Stimulated activated CD8-positive, alpha-beta memory T cell treated with anti-CD3 and anti-CD28 coated beads, Interleukin-7, amount 100 ng/mL, for 1 hour (primary cell): ENCODE measurements at regions not wholly inside any gene's neighbourhood (a gene's known extent, or its start where the extent isn't known, plus 50 kb on each side); places are given as distances from the start of the nearest gene placed in this dataset.

Experiments used
- DNase-seq, 2 donors: peaks; one replicate each; pipeline ENCODE4 v3.0.0-alpha.2; 2020; ENCODE audit warnings: low read depth in 2 of 2

- no peak for DNase-seq
Measured at GRCh38 chr16:6144463-6144862, 1046.9 kb upstream of the EEF2KMT start.

DNA sequence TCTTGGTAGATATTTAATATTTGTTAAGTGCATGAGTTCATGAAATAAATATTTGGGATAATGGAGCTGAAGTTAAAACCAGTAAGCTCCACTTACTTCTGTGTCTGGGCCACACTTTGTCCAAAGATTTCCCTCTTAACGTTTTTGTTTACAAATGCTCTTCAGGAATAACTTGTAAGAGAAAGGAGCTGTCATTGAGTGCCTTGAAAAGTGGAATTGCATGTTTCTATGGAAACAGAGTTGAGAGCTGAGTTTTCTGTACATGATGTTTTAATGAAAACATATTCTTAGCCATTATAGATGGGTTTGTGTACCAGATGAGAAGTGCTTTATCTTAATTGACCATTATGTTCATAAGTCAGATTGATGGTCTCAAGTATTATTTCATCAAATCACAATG, 1045.4 kb upstream of the EEF2KMT start:
- no peak for DNase-seq

- DNase-seq: no peak
Measured at GRCh38 chr16:6133009-6133557, 1035.5 kb upstream of the EEF2KMT start.

DNA sequence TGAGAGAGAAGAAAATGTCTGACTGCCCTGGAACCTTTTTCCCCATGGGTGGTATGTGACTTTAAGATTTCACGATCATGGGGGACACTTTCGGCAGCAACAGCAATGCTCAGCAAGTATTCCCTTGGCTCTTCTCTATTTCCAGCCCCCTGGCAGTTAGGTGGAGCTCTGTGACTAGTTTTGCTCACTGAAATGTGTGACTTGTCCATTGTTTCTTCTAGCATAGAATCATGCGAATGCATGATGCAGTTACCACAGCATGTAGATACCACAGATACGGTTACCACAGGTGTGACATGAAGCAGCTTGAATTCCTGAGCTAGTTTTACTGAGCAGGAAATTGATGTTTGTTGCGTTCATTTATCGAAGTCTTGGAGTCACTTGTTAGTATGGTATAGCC, 1034.5 kb upstream of the EEF2KMT start:
- no peak for DNase-seq

DNA sequence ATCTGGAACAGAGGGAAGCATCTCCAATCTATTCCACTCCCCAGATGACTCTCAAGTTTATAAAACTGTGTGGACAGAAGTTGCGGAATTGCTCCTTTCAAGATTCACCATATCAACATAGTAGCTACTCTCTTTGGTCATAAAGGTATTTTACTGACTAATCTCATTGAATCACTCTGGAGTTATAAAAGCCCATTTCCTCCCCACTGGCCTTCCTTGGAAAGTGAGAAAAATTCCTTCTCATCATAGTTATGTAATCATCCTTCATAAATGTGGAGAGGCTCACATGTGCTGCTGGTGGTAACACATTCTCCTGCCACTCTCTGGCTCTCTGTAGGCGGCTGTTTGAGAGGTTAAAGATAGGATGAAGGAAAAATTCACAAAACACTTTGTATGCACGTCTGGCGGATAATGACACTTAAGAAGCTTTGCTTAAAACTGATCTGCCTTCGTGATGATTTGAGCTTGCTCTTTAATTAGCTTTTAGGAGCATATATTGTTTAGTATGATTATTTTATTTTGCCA, 1034.0 kb upstream of the EEF2KMT start:
- no peak for DNase-seq

DNA sequence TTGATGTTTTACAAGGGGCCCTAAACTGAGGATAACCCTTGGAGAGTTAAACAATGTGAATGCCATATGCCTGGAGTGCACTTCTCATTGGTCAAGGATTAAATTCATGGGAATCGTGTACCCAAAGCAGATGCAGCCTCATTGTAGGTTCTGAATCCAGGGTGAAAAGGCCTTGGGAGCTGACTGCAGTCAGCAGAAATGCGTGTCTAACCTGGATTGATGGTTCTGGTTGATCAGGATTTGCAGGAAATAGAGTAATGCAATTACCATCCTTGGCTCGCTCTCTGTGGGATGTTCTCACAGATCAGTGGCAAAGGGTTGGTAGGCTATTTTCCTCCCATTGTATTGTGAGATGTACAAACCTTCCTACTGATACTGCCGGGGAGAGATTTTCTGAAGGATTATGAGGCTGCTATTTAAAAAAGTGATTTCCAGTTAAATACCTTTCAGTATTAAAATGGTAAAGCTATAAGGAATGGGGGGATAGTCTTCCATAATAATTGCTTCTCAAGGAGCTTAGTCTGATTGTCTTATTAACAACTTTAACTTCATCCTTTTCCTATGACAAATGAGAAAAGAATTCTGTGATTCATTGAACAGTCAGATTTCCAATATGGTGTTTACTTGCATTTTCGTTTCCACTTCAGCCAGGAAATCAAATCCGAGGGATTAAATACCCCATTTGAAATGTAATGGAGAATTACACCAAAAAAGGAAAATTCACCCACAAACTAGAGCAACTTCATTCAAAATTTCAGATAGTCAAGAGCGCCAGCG, 1028.1 kb upstream of the EEF2KMT start:
- DNase-seq: no peak

DNA sequence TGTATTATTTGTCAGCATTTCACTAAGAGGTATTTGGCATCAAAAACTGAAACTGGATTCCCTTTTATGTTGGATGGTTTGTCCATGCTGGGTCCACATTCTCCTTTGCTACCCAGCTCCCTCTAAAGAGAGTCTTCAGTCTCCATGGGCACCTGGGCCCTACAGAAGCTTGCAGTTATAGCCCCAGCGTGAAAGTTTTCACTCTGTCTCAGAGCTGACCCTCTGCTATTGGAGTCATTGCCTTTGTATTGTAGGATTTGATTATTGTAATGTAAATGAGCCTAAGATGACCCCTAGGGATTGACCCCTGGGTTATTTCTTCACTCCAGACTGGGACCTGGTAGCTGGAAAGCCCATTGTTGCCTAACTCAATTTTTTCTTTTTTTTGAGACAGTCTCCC, 1026.5 kb upstream of the EEF2KMT start:
- DNase-seq: no peak

DNA sequence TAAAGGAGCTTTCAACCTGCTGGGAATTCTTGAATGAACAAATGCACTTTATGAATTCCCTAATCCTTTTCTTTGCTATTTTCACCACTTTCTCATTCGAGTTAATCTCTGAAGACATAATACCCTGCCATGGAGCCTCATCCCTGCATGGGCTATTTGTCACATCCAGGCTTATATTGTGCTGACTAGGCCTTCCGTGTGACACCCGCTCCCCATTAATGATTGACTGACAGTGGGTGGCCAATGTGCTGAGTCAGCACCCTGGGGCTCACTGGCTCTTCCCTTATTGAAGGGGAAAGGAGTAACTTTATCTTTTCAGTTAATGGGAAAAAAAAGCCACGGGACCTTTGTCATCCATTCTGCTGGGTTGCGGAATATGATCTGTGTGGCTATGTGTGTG, 1024.8 kb upstream of the EEF2KMT start:
- no peak for DNase-seq

DNA sequence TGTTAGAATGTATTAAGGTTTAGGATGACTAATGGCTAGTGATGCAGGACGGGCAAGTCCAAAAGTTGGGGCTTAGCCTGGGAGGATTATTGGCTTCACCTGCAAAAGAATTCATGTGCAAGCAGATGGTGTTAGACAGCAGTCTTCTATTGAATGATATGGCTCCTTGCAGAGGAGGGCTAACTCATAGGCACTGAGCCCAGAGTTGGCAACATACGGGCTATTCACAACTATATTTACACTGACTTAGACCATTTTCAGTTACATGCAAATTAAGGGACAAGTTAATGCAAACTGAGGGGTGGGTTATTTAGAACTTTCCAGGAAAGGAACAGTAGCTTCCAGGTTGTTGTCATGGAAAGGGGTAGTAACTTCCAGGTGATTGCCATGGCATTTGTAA, 1017.1 kb upstream of the EEF2KMT start:
- no peak for DNase-seq

DNA sequence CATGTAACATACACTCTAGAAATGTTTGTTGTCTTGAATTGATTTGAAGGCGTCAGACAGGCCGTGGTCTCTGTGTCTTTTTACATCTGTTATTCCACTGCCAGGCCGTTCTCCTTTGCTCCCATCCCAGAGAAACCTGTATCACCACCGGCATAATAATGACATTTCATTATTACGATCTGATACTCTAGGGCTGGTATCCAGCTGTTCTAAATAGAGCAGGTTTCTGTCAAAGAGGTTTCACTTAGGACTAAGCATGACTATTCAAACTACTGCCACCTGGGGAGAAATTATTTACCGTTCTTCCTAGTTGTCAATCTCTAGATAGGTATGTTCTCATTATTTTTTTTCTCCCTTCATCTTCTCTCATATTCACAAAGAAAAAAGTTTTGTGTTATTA, 1016.2 kb upstream of the EEF2KMT start:
- DNase-seq: no peak

- no peak for DNase-seq
Measured at GRCh38 chr16:6112700-6113099, 1015.1 kb upstream of the EEF2KMT start.

GRCh38 chr16:6111390-6111789, 1013.8 kb upstream of the EEF2KMT start:
- DNase-seq: no peak

DNA sequence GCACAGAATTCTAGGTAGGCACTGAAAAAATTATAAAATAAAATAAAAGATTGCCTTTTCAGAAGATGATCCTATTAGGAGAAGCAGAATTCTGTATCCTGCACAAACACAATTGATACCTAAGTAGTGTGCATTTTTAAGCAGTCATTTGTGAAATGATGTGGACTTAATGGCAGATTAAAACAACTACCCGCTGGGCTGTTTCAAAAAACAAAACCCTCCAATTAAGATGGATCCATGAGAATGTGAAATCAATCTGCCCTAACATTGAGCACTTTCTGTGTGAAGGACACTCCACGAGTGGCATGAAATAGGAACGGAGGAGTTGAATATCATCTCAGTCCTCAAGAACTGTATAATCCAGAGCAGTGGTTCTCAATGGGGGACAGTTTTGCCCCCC, 1012.8 kb upstream of the EEF2KMT start:
- no peak for DNase-seq

GRCh38 chr16:6106061-6106460, 1008.5 kb upstream of the EEF2KMT start:
- DNase-seq: no peak

- no peak for DNase-seq
Measured at GRCh38 chr16:6105115-6105514, 1007.5 kb upstream of the EEF2KMT start.

DNA sequence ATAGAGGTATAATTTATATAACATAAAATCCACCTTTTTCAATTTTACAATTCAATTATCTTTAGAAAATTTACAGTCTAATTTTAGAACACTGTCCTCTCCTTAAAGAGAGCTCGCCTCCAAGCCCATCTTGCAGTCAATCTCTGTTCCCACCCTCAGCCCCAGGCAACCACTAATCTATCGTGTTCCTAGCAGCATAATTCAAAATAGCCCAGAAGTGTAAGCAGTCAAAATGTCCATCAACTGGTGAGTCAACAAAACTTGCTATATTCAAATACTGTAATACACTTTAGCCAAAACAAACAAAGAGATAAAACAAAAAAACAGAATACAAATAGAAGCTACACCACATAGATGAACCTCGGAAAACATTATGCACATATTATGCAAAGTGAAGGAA, 1006.8 kb upstream of the EEF2KMT start:
- no peak for DNase-seq

- no peak for DNase-seq
Measured at GRCh38 chr16:6103561-6103960, 1006.0 kb upstream of the EEF2KMT start.

DNA sequence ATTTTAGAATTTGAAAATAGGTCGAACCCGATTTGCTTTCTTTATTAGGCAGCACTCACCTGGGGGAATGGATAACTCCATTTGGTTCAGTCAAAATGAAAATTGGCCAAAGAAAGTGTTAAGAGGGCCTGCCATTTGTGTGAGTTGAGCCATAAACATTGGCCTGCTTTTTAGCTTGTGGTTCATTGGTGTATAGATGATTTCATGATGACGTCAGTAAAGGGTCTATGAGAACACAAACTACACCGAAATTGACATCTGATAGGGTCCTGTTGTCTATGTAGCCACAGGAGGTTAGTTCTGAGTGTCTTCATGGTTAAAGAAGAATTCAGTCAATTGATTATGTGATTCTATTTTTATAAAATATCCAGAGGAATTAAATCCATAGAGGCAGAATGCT, 1001.5 kb upstream of the EEF2KMT start:
- no peak for DNase-seq

- no peak for DNase-seq
Measured at GRCh38 chr16:6096931-6097670, 999.5 kb upstream of the EEF2KMT start.

GRCh38 chr16:6095414-6095813, 997.8 kb upstream of the EEF2KMT start:
- no peak for DNase-seq

DNA sequence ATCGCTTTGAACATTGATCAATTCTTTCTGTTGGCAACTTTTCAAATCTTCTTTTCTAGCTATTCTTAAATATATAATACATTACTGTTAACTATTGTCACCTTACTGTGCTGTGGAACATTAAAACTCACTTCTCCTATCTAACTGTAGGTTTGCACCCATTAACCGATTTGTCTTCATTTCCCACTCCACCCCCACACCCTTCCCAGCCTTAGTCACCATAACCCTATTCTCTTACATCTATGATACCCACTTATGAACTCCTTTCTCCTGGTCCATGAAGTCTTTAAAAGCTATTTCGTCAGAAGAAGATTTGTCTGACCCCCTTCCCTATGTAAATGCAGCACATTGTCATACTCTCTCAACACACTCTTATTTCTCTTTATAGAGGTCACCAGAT, 993.4 kb upstream of the EEF2KMT start:
- DNase-seq: no peak

- DNase-seq: no peak
Measured at GRCh38 chr16:6081320-6081976, 983.9 kb upstream of the EEF2KMT start.
